GM23338 (cell line): ENCODE measurements at regions not wholly inside any gene's neighbourhood (a gene's known extent, or its start where the extent isn't known, plus 50 kb on each side); places are given as distances from the start of the nearest gene placed in this dataset.

Source experiments
- CREB1 ChIP-seq: fragments of 250-450 bp; sonication (Bioruptor Pico); IDR thresholded peaks from 2 replicates; pipeline ENCODE4 v1.5.0; 2020; ENCODE audit warnings: low read depth, mild to moderate bottlenecking, moderate library complexity
- CTCF ChIP-seq, 2 experiments: fragments of 200-600 bp in 1 of 2; sonication (generic) in 1 of 2; conservative IDR thresholded peaks; 2 replicates each; pipeline versions ENCODE4 v1.5.1 to v1.6.1; 2016 to 2017; ENCODE audit warnings: antibody characterized with exemption in 2 of 2, low read depth in 2 of 2, mild to moderate bottlenecking in 2 of 2, moderate library complexity in 1 of 2
- EZH2 ChIP-seq: fragments of 200-600 bp; sonication (generic); IDR thresholded peaks from one replicate; pipeline ENCODE4 v1.8.0; 2017; ENCODE audit warnings: antibody characterized with exemption, mild to moderate bottlenecking, low read depth; ENCODE audit not compliant: unreplicated experiment
- EZH2phosphoT487 ChIP-seq: fragments of 200-600 bp; sonication (generic); IDR thresholded peaks from one replicate; pipeline ENCODE4 v1.8.1; 2018; ENCODE audit warnings: antibody characterized with exemption; ENCODE audit not compliant: unreplicated experiment
- JUNB ChIP-seq: IDR thresholded peaks from one replicate; pipeline ENCODE4 v1.6.1; 2016; ENCODE audit warnings: antibody characterized with exemption; ENCODE audit not compliant: unreplicated experiment
- POLR2AphosphoS5 ChIP-seq: IDR thresholded peaks from 2 replicates; pipeline ENCODE4 v1.6.1; 2016; ENCODE audit warnings: antibody characterized with exemption, low read depth
- TF ChIP-seq, protein P1 (sequence below): IDR thresholded peaks from one replicate; pipeline ENCODE4 v1.6.1; 2018; ENCODE audit warnings: antibody characterized with exemption; ENCODE audit not compliant: unreplicated experiment

DNA sequence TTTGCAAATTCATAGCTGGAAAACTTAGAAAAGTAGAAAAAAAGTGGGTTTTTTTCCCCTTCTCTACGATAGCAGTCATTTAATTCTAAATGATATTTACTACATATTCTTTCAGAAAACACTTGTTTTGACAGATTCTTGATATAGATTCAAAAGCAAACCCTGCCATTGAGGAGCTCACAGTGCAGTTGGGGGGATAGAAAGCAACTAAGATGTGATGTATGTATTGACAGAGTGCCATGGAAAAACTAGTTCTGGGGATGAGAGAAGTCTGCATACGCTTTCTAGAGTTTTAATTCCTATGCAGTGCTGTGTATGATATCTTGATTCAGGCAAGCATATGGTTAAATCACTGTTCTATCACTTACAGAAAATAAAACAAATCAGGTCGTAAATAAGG, 436.6 kb upstream of the GHITM start:
- TF ChIP-seq, protein P1, sequence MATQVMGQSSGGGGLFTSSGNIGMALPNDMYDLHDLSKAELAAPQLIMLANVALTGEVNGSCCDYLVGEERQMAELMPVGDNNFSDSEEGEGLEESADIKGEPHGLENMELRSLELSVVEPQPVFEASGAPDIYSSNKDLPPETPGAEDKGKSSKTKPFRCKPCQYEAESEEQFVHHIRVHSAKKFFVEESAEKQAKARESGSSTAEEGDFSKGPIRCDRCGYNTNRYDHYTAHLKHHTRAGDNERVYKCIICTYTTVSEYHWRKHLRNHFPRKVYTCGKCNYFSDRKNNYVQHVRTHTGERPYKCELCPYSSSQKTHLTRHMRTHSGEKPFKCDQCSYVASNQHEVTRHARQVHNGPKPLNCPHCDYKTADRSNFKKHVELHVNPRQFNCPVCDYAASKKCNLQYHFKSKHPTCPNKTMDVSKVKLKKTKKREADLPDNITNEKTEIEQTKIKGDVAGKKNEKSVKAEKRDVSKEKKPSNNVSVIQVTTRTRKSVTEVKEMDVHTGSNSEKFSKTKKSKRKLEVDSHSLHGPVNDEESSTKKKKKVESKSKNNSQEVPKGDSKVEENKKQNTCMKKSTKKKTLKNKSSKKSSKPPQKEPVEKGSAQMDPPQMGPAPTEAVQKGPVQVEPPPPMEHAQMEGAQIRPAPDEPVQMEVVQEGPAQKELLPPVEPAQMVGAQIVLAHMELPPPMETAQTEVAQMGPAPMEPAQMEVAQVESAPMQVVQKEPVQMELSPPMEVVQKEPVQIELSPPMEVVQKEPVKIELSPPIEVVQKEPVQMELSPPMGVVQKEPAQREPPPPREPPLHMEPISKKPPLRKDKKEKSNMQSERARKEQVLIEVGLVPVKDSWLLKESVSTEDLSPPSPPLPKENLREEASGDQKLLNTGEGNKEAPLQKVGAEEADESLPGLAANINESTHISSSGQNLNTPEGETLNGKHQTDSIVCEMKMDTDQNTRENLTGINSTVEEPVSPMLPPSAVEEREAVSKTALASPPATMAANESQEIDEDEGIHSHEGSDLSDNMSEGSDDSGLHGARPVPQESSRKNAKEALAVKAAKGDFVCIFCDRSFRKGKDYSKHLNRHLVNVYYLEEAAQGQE: no peak
- no peak for TF ChIP-seq JUNB
- TF ChIP-seq POLR2AphosphoS5: no peak
- TF ChIP-seq EZH2phosphoT487: no peak
- no peak for TF ChIP-seq CTCF (conservative IDR thresholded peaks at IDR 0.05; ENCODE audit: low read depth in 2 of 2)
- TF ChIP-seq EZH2: no peak
- no peak for TF ChIP-seq CREB1
